ENCODE measurements at regions not wholly inside any gene's neighbourhood (a gene's known extent, or its start where the extent isn't known, plus 50 kb on each side); places are given as distances from the start of the nearest gene placed in this dataset.
"Not testable (repeated sequence)": the region's sequence is repeated elsewhere in the genome, so short reads cannot be mapped to it uniquely, and the experiment has no call there.

DNA sequence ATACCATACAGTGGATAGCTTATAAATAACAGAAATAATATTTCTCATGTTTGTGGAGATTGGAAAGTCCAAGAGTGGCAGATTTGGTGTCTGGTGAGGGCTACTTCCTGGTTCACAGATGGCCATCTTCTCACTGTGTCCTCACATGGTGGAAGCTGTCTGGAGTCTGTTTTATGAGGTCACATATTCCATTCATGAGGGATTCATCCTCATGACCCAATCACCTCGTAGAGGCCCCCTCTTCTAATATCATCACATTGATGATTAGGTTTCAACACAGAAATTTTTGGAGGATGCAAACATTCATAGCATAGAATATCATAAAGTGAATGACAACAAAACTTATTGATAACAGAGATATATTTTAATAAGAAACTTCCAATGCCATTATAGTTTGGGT, 568.0 kb downstream of the STIM2 start:
- Histone ChIP-seq H3K4me3 (replicated peaks in 1 of 4; ENCODE audit: control extremely low read depth in 1 of 4, insufficient read depth in 1 of 4, low read depth in 3 of 4, low read length in 4 of 4) (no peak overlapping the region), H3K36me3 (ENCODE audit: control insufficient read depth, insufficient read depth, low read length) (no peaks in the 10 kb centered on the region), H4K20me1 (ENCODE audit: control insufficient read depth, extremely low read depth, insufficient read depth, low read length) (no peaks in the 10 kb centered on the region), H3K79me2 (ENCODE audit: control insufficient read depth, insufficient read depth, low read length) (no peaks in the 10 kb centered on the region), H3K9me3 (ENCODE audit: control insufficient read depth, insufficient read depth, low read depth, low read length) (no peaks in the 10 kb centered on the region), H3K4me2 (ENCODE audit: extremely low read depth, insufficient read depth, low read length) (no peak overlapping the region), H3K27ac (ENCODE audit: insufficient read depth, low read length) (no peak overlapping the region), H3K27me3 (ENCODE audit: control insufficient read depth, insufficient read depth, low read length) (no peaks in the 10 kb centered on the region), H3K4me1 (ENCODE audit: control insufficient read depth, extremely low read depth, insufficient read depth, low read length) (no peaks in the 10 kb centered on the region), H3K9ac (ENCODE audit: insufficient read depth, low read length) (no peak overlapping the region), H2AFZ (ENCODE audit: low read length) (no peak overlapping the region)
- no peak for DNase-seq (ENCODE audit: low read depth in 2 of 2)
- TF ChIP-seq, protein P1, sequence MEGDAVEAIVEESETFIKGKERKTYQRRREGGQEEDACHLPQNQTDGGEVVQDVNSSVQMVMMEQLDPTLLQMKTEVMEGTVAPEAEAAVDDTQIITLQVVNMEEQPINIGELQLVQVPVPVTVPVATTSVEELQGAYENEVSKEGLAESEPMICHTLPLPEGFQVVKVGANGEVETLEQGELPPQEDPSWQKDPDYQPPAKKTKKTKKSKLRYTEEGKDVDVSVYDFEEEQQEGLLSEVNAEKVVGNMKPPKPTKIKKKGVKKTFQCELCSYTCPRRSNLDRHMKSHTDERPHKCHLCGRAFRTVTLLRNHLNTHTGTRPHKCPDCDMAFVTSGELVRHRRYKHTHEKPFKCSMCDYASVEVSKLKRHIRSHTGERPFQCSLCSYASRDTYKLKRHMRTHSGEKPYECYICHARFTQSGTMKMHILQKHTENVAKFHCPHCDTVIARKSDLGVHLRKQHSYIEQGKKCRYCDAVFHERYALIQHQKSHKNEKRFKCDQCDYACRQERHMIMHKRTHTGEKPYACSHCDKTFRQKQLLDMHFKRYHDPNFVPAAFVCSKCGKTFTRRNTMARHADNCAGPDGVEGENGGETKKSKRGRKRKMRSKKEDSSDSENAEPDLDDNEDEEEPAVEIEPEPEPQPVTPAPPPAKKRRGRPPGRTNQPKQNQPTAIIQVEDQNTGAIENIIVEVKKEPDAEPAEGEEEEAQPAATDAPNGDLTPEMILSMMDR (conservative IDR thresholded peaks at IDR 0.05 in 1 of 2, IDR thresholded peaks at IDR 0.05 in 1 of 2; ENCODE audit: low read depth in 1 of 2, low read length in 2 of 2): no peak
- TF ChIP-seq EZH2 (IDR thresholded peaks at IDR 0.05; ENCODE audit: low read length, missing control alignments): no peak

DNA sequence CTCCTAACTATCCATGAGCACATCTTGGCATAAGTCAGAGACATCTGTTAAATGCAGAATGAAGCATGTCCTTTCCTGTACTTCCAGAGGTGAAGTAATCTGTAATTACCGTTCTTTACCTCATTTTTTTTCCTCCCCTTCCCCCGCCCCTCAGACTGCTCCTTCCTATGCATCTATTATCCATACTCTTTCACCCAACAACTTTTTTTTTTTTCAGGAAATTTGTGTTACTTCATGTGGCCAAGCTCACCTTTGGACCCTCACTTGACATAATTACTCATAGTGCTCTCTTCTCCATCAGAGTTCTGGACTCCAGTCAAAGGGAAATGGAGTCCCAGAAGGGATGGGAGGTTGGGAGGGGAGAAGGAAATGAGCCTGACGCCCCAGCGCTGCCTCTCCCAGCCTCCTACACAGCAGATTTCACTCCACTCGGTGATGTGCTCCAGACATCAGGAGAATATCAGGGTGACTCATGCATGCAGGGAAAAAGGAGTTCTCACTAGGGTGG, 568.8 kb downstream of the STIM2 start:
- H3K4me2 ChIP-seq (ENCODE audit: extremely low read depth, insufficient read depth, low read length): no peak overlapping the region
- H4K20me1 ChIP-seq (ENCODE audit: control insufficient read depth, extremely low read depth, insufficient read depth, low read length): no peaks in the 10 kb centered on the region
- no peaks in the 10 kb centered on the region for H3K27me3 ChIP-seq (ENCODE audit: control insufficient read depth, insufficient read depth, low read length)
- DNase-seq (ENCODE audit: low read depth in 2 of 2): peak in 1 of 2 donors; percentile 52
- H3K79me2 ChIP-seq (ENCODE audit: control insufficient read depth, insufficient read depth, low read length): no peaks in the 10 kb centered on the region
- H3K9me3 ChIP-seq (ENCODE audit: control insufficient read depth, insufficient read depth, low read depth, low read length): no peaks in the 10 kb centered on the region
- no peaks in the 10 kb centered on the region for H3K36me3 ChIP-seq (ENCODE audit: control insufficient read depth, insufficient read depth, low read length)
- no peak for TF ChIP-seq EZH2 (IDR thresholded peaks at IDR 0.05; ENCODE audit: low read length, missing control alignments)
- TF ChIP-seq, protein P1 (conservative IDR thresholded peaks at IDR 0.05 in 1 of 2, IDR thresholded peaks at IDR 0.05 in 1 of 2; ENCODE audit: low read depth in 1 of 2, low read length in 2 of 2): no peak
- H3K9ac ChIP-seq (ENCODE audit: insufficient read depth, low read length): no peak overlapping the region
- no peak overlapping the region for H3K4me3 ChIP-seq (replicated peaks in 1 of 4; ENCODE audit: control extremely low read depth in 1 of 4, insufficient read depth in 1 of 4, low read depth in 3 of 4, low read length in 4 of 4)
- no peak overlapping the region for H3K27ac ChIP-seq (ENCODE audit: insufficient read depth, low read length)
- no peak overlapping the region for H2AFZ ChIP-seq (ENCODE audit: low read length)
- no peaks in the 10 kb centered on the region for H3K4me1 ChIP-seq (ENCODE audit: control insufficient read depth, extremely low read depth, insufficient read depth, low read length)

DNA sequence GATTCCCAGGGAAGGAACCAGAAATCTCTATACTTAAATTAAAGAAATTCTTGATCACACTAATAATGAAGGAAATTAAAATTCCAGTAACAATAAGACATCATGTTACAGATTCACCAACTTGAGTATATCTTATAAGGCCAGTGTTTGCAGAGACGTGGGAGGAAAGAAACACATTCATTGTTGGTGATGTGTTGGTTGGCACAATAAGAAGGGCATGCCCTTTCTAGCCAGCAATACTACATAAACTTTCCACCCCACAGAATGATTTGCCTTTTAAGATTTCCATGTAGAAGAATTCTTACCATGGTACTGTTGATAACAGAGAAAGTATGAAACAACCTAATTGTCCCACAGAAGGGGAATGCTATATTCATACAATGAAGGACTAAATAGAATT, 581.5 kb downstream of the STIM2 start:
- peak in 1 of 2 donors; percentile 62 for DNase-seq (ENCODE audit: low read depth in 2 of 2)
- Histone ChIP-seq H3K9ac (ENCODE audit: insufficient read depth, low read length) (no peak overlapping the region), H3K9me3 (ENCODE audit: control insufficient read depth, insufficient read depth, low read depth, low read length) (no peaks in the 10 kb centered on the region), H3K4me3 (replicated peaks in 1 of 4; ENCODE audit: control extremely low read depth in 1 of 4, insufficient read depth in 1 of 4, low read depth in 3 of 4, low read length in 4 of 4) (no peak overlapping the region), H3K27ac (ENCODE audit: insufficient read depth, low read length) (no peak overlapping the region), H3K27me3 (ENCODE audit: control insufficient read depth, insufficient read depth, low read length) (no peaks in the 10 kb centered on the region), H3K79me2 (ENCODE audit: control insufficient read depth, insufficient read depth, low read length) (no peaks in the 10 kb centered on the region), H3K4me2 (ENCODE audit: extremely low read depth, insufficient read depth, low read length) (no peak overlapping the region), H2AFZ (ENCODE audit: low read length) (no peak overlapping the region), H3K4me1 (ENCODE audit: control insufficient read depth, extremely low read depth, insufficient read depth, low read length) (no peaks in the 10 kb centered on the region), H4K20me1 (ENCODE audit: control insufficient read depth, extremely low read depth, insufficient read depth, low read length) (no peaks in the 10 kb centered on the region), H3K36me3 (ENCODE audit: control insufficient read depth, insufficient read depth, low read length) (no peaks in the 10 kb centered on the region)
- TF ChIP-seq, protein P1 (conservative IDR thresholded peaks at IDR 0.05 in 1 of 2, IDR thresholded peaks at IDR 0.05 in 1 of 2; ENCODE audit: low read depth in 1 of 2, low read length in 2 of 2): no peak
- TF ChIP-seq EZH2 (IDR thresholded peaks at IDR 0.05; ENCODE audit: low read length, missing control alignments): no peak

DNA sequence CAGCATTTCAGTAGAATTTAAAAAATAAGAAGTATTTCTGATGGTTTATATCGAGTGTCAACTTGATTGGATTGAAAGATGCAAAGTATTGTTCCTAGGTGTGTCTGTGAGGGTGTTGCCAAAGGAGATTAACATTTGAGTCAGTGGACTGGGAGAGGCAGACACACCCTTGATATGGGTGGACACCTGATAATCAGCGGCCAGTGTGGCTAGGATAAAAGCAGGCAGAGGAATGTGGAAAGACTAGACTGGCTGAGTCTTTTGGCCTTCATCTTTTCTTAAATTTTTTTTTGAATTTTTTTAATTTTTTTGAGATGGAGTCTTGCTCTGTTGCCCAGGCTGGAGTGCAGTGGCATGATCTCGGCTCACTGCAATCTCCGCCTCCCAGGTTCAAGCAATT, 582.0 kb downstream of the STIM2 start:
- H3K27ac ChIP-seq (ENCODE audit: insufficient read depth, low read length); H3K9me3 ChIP-seq (ENCODE audit: control insufficient read depth, insufficient read depth, low read depth, low read length); H3K4me2 ChIP-seq (ENCODE audit: extremely low read depth, insufficient read depth, low read length); H3K36me3 ChIP-seq (ENCODE audit: control insufficient read depth, insufficient read depth, low read length); H3K4me1 ChIP-seq (ENCODE audit: control insufficient read depth, extremely low read depth, insufficient read depth, low read length); H4K20me1 ChIP-seq (ENCODE audit: control insufficient read depth, extremely low read depth, insufficient read depth, low read length); H3K27me3 ChIP-seq (ENCODE audit: control insufficient read depth, insufficient read depth, low read length); H3K9ac ChIP-seq (ENCODE audit: insufficient read depth, low read length); H2AFZ ChIP-seq (ENCODE audit: low read length); H3K4me3 ChIP-seq (replicated peaks in 1 of 4; ENCODE audit: control extremely low read depth in 1 of 4, insufficient read depth in 1 of 4, low read depth in 3 of 4, low read length in 4 of 4); H3K79me2 ChIP-seq (ENCODE audit: control insufficient read depth, insufficient read depth, low read length); DNase-seq (ENCODE audit: low read depth in 2 of 2): not testable (repeated sequence)

Data from fibroblast of lung (primary cell).